PC-9 (cell line): ENCODE measurements at regions not wholly inside any gene's neighbourhood (a gene's known extent, or its start where the extent isn't known, plus 50 kb on each side); places are given as distances from the start of the nearest gene placed in this dataset.
"Not testable (repeated sequence)": the region's sequence is repeated elsewhere in the genome, so short reads cannot be mapped to it uniquely, and the experiment has no call there.

ENCODE experiments used
- BruUV-seq: library from RNA; stranded (reverse); fragments of 400-500 nt; replicated peaks from 2 replicates; lab custom pipeline; 2021; lab: Mats Ljungman, UMichigan
- CTCF ChIA-PET: fragments of 300-600 bp; sonication (Branson Sonifier 250); formaldehyde crosslinking; loops from one replicate; lab custom pipeline; 2022; ENCODE audit warnings: antibody characterized with exemption; lab: Charles Lee
- POLR2A ChIA-PET: fragments of 300-600 bp; sonication (Branson Sonifier 250); formaldehyde crosslinking; loops from one replicate; lab custom pipeline; 2022; ENCODE audit warnings: antibody characterized with exemption; ENCODE audit not compliant: unreplicated experiment; lab: Charles Lee
- DNase-seq, 2 experiments: peaks; one replicate each; pipeline versions ENCODE4 v3.0.0 to v3.0.0-alpha.2; 2015 to 2022; ENCODE audit warnings: mixed read lengths in 1 of 2
- H2AFZ ChIP-seq: fragments of 200-600 bp; sonication (generic); 2 replicates; pipeline ENCODE4 v1.8.1; 2017; ENCODE audit warnings: antibody characterized with exemption
- H3F3A ChIP-seq: fragments of 200-600 bp; sonication (generic); 2 replicates; pipeline ENCODE4 v1.8.1; 2017; ENCODE audit warnings: antibody characterized with exemption, mild to moderate bottlenecking, low read depth; ENCODE audit not compliant: insufficient read depth
- H3K27ac ChIP-seq: fragments of 200-600 bp; sonication (generic); 2 replicates; pipeline ENCODE4 v1.6.1; 2016; ENCODE audit warnings: mixed run types
- H3K27me3 ChIP-seq: fragments of 200-600 bp; sonication (generic); 2 replicates; pipeline ENCODE4 v1.6.1; 2016; ENCODE audit warnings: low read depth, mixed run types; ENCODE audit not compliant: insufficient read depth
- H3K36me3 ChIP-seq: fragments of 200-600 bp; sonication (generic); 2 replicates; pipeline ENCODE4 v1.6.1; 2016; ENCODE audit warnings: low read depth, mixed run types
- H3K4me1 ChIP-seq: fragments of 200-600 bp; sonication (generic); replicated peaks from 2 replicates; pipeline ENCODE4 v1.6.1; 2016; ENCODE audit warnings: mixed run types; ENCODE audit not compliant: insufficient read depth
- H3K4me2 ChIP-seq: fragments of 200-600 bp; sonication (generic); 2 replicates; pipeline ENCODE4 v1.6.1; 2017; ENCODE audit warnings: mixed run types
- H3K4me3 ChIP-seq: fragments of 200-600 bp; sonication (generic); 2 replicates; pipeline ENCODE4 v1.6.1; 2016; ENCODE audit warnings: mixed run types
- H3K79me2 ChIP-seq: fragments of 200-600 bp; sonication (generic); 2 replicates; pipeline ENCODE4 v1.6.1; 2017; ENCODE audit warnings: low read depth, mixed run types
- H3K9me2 ChIP-seq: fragments of 200-600 bp; sonication (generic); 2 replicates; pipeline ENCODE4 v1.8.1; 2017; ENCODE audit warnings: mild to moderate bottlenecking; ENCODE audit not compliant: insufficient read depth
- H3K9me3 ChIP-seq: fragments of 200-600 bp; sonication (generic); 2 replicates; pipeline ENCODE4 v1.8.1; 2016; ENCODE audit warnings: low read depth; ENCODE audit not compliant: insufficient read depth
- H4K20me1 ChIP-seq: fragments of 200-600 bp; sonication (generic); 2 replicates; pipeline ENCODE4 v1.8.1; 2017; ENCODE audit not compliant: insufficient read depth
- CTCF ChIP-seq: fragments of 200-600 bp; sonication (generic); conservative IDR thresholded peaks from 2 replicates; pipeline ENCODE4 v1.6.1; 2017; ENCODE audit warnings: mixed run types, antibody characterized with exemption, mild to moderate bottlenecking, moderate library complexity
- EZH2 ChIP-seq: fragments of 200-600 bp; sonication (generic); IDR thresholded peaks from 2 replicates; pipeline ENCODE4 v1.8.0; 2017; ENCODE audit warnings: antibody characterized with exemption, low read depth
- intact Hi-C: fragments of 100-400 bp; cut with micrococcal nuclease; formaldehyde crosslinking; loops from one replicate; pipeline ENCODE4 v1.10.0; 2022; ENCODE audit not compliant: unreplicated experiment

GRCh38 chr2:132256251-132256902 lies 94.6 kb upstream of the ANKRD30BL start:
- CTCF ChIA-PET, result no interaction called here
- Histone ChIP-seq H3K79me2 (no peaks in the 10 kb centered on the region), H3K9me3 (no peaks in the 10 kb centered on the region), H3K27ac (no peak overlapping the region), H3K36me3 (no peaks in the 10 kb centered on the region), H3K4me1 (no peaks in the 10 kb centered on the region), H3K9me2 (no peaks in the 10 kb centered on the region), H3F3A (no peaks in the 10 kb centered on the region), H4K20me1 (no peaks in the 10 kb centered on the region), H3K4me3 (no peak overlapping the region), H3K27me3 (peaks cover 3% of the 10 kb centered on the region; the same call in 1 of the 2 replicates), H2AFZ (no peak overlapping the region), H3K4me2 (no peak overlapping the region)
- BruUV-seq, result no TSS peak
- POLR2A ChIA-PET, result no interaction called here
- TF ChIP-seq EZH2 (no peak), CTCF (no peak)
- intact Hi-C loops, result no loop called here
- DNase-seq, result no peak

GRCh38 chr2:132256903-132257300 lies 95.2 kb upstream of the ANKRD30BL start:
- H3K9me2 ChIP-seq, DNase-seq, CTCF ChIA-PET, H3K79me2 ChIP-seq, H3K9me3 ChIP-seq, H4K20me1 ChIP-seq, POLR2A ChIA-PET, H3K4me1 ChIP-seq, H3K27me3 ChIP-seq, intact Hi-C loops, H3K27ac ChIP-seq, BruUV-seq, H3K4me2 ChIP-seq, H2AFZ ChIP-seq, H3F3A ChIP-seq, H3K4me3 ChIP-seq, H3K36me3 ChIP-seq: not testable (repeated sequence)

GRCh38 chr2:132257301-132258171 lies 95.8 kb upstream of the ANKRD30BL start:
- not testable (repeated sequence) for BruUV-seq

GRCh38 chr2:132259276-132259675 lies 97.5 kb upstream of the ANKRD30BL start:
- BruUV-seq, intact Hi-C loops, H3K4me3 ChIP-seq, H4K20me1 ChIP-seq, H2AFZ ChIP-seq, DNase-seq, CTCF ChIA-PET, H3K79me2 ChIP-seq, H3K36me3 ChIP-seq, H3K9me2 ChIP-seq, H3K4me1 ChIP-seq, H3K9me3 ChIP-seq, POLR2A ChIA-PET, H3K27ac ChIP-seq, H3F3A ChIP-seq, H3K27me3 ChIP-seq, H3K4me2 ChIP-seq: not testable (repeated sequence)

More at GRCh38 chr2:132257301-132258171, 95.8 kb upstream of the ANKRD30BL start:
- H3K4me2 ChIP-seq, H3K9me3 ChIP-seq, H4K20me1 ChIP-seq, intact Hi-C loops, H3K36me3 ChIP-seq, H3K27me3 ChIP-seq, H3F3A ChIP-seq, H3K79me2 ChIP-seq, H3K4me3 ChIP-seq, H3K4me1 ChIP-seq, H3K27ac ChIP-seq, POLR2A ChIA-PET, DNase-seq, H2AFZ ChIP-seq, CTCF ChIA-PET, H3K9me2 ChIP-seq: not testable (repeated sequence)

GRCh38 chr2:132265595-132265994 lies 103.8 kb upstream of the ANKRD30BL start:
- H3K27ac ChIP-seq, H3K4me3 ChIP-seq, H3K4me2 ChIP-seq, CTCF ChIA-PET, H3K79me2 ChIP-seq, H2AFZ ChIP-seq, DNase-seq, H3K9me2 ChIP-seq, H3K4me1 ChIP-seq, H3K36me3 ChIP-seq, H3F3A ChIP-seq, H4K20me1 ChIP-seq, BruUV-seq, H3K9me3 ChIP-seq, POLR2A ChIA-PET, H3K27me3 ChIP-seq: not testable (repeated sequence)
- intact Hi-C loops, result loop anchor here (10.0 kb wide), 2 partner anchors 149 to 279 kb away; partner anchors contain the start of gene GPR39
